ENCODE measurements at regions not wholly inside any gene's neighbourhood (a gene's known extent, or its start where the extent isn't known, plus 50 kb on each side); places are given as distances from the start of the nearest gene placed in this dataset.

GRCh38 chr13:89932902-89933301 lies 1414.6 kb upstream of the MIR17HG start:
- Histone ChIP-seq H3K27ac (ENCODE audit: low read length) (no peak overlapping the region), H3K4me1 (ENCODE audit: insufficient read depth, low read length) (no peaks in the 10 kb centered on the region), H3K9me2 (replicated peaks; ENCODE audit: low read length) (no peaks in the 10 kb centered on the region), H2AFZ (ENCODE audit: low read length) (no peak overlapping the region), H3K4me3 (ENCODE audit: low read length) (no peak overlapping the region), H3K27me3 (ENCODE audit: low read length) (no peaks in the 10 kb centered on the region), H3K36me3 (ENCODE audit: low read depth, low read length) (no peaks in the 10 kb centered on the region), H4K20me1 (ENCODE audit: low read length) (no peaks in the 10 kb centered on the region), H3K9me3 (ENCODE audit: low read length) (no peaks in the 10 kb centered on the region), H3K4me2 (ENCODE audit: low read length) (no peak overlapping the region), H3F3A (ENCODE audit: low read length, unreplicated experiment) (no peaks in the 10 kb centered on the region), H3K79me2 (ENCODE audit: low read length) (no peaks in the 10 kb centered on the region), H3K9ac (ENCODE audit: low read length) (no peak overlapping the region)
- ChIA-PET POLR2A (ENCODE audit: unreplicated experiment) (no interaction called here), CTCF (no interaction called here)
- ATAC-seq = no peak
- DNase-seq = no peak
- no peak for TF ChIP-seq EZH2 (IDR thresholded peaks at IDR 0.05; ENCODE audit: low read length, unreplicated experiment)
- TF ChIP-seq CTCF (conservative IDR thresholded peaks at IDR 0.05; ENCODE audit: low read depth, low read length) = no peak
- TF ChIP-seq EZH2phosphoT487 (IDR thresholded peaks at IDR 0.05; ENCODE audit: borderline replicate concordance, low read length) = no peak
- intact Hi-C loops (cut with micrococcal nuclease) = no loop called here
- BruUV-seq (replicated peaks) = no TSS peak

- Histone ChIP-seq H3K9me2 (replicated peaks; ENCODE audit: low read length) (no peaks in the 10 kb centered on the region), H3K27ac (ENCODE audit: low read length) (no peak overlapping the region), H2AFZ (ENCODE audit: low read length) (no peak overlapping the region), H3K36me3 (ENCODE audit: low read depth, low read length) (no peaks in the 10 kb centered on the region), H3K4me1 (ENCODE audit: insufficient read depth, low read length) (no peaks in the 10 kb centered on the region), H4K20me1 (ENCODE audit: low read length) (no peaks in the 10 kb centered on the region), H3K9me3 (ENCODE audit: low read length) (no peaks in the 10 kb centered on the region), H3F3A (ENCODE audit: low read length, unreplicated experiment) (no peaks in the 10 kb centered on the region), H3K79me2 (ENCODE audit: low read length) (no peaks in the 10 kb centered on the region), H3K27me3 (ENCODE audit: low read length) (no peaks in the 10 kb centered on the region), H3K9ac (ENCODE audit: low read length) (no peak overlapping the region), H3K4me3 (ENCODE audit: low read length) (no peak overlapping the region), H3K4me2 (ENCODE audit: low read length) (no peak overlapping the region)
- no peak for DNase-seq
- no peak for ATAC-seq
- no TSS peak for BruUV-seq (replicated peaks)
- ChIA-PET POLR2A (ENCODE audit: unreplicated experiment) (no interaction called here), CTCF (no interaction called here)
- intact Hi-C loops (cut with micrococcal nuclease) = no loop called here
- TF ChIP-seq EZH2phosphoT487 (IDR thresholded peaks at IDR 0.05; ENCODE audit: borderline replicate concordance, low read length) (no peak), EZH2 (IDR thresholded peaks at IDR 0.05; ENCODE audit: low read length, unreplicated experiment) (no peak), CTCF (conservative IDR thresholded peaks at IDR 0.05; ENCODE audit: low read depth, low read length) (no peak)
These were observed 1411.2 kb upstream of the MIR17HG start for GRCh38 chr13:89936256-89936655.

DNA sequence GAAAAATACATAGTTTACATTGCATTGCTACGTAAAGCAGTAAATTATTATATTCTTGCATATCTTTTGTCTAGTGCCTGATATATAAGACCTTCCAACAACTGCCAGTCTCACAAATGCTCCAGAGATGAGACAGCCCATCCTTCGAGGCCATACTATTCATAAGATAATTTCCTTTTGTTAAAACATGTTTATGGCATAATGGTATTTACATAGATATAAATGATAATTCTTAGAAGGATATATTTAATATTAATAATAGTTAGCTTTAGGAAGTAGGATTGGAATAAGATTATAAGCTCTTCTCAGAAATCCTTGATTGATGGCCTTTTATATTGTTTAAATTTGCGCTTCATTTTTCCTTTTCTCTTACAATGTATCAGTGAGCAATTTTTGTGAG lies 1410.1 kb upstream of the MIR17HG start:
- H2AFZ ChIP-seq (ENCODE audit: low read length) = no peak overlapping the region
- no peaks in the 10 kb centered on the region for H3K27me3 ChIP-seq (ENCODE audit: low read length)
- H4K20me1 ChIP-seq (ENCODE audit: low read length) = no peaks in the 10 kb centered on the region
- no peak for TF ChIP-seq CTCF (conservative IDR thresholded peaks at IDR 0.05; ENCODE audit: low read depth, low read length)
- no peak for TF ChIP-seq EZH2phosphoT487 (IDR thresholded peaks at IDR 0.05; ENCODE audit: borderline replicate concordance, low read length)
- TF ChIP-seq EZH2 (IDR thresholded peaks at IDR 0.05; ENCODE audit: low read length, unreplicated experiment) = no peak
- H3K4me3 ChIP-seq (ENCODE audit: low read length) = no peak overlapping the region
- ATAC-seq (no peak), DNase-seq (no peak)
- H3K4me2 ChIP-seq (ENCODE audit: low read length) = no peak overlapping the region
- H3K27ac ChIP-seq (ENCODE audit: low read length) = no peak overlapping the region
- ChIA-PET CTCF (no interaction called here), POLR2A (ENCODE audit: unreplicated experiment) (no interaction called here)
- BruUV-seq (replicated peaks) = no TSS peak
- no peaks in the 10 kb centered on the region for H3K9me2 ChIP-seq (replicated peaks; ENCODE audit: low read length)
- H3K9ac ChIP-seq (ENCODE audit: low read length) = no peak overlapping the region
- no peaks in the 10 kb centered on the region for H3K9me3 ChIP-seq (ENCODE audit: low read length)
- intact Hi-C loops (cut with micrococcal nuclease) = no loop called here
- H3K4me1 ChIP-seq (ENCODE audit: insufficient read depth, low read length) = no peaks in the 10 kb centered on the region
- no peaks in the 10 kb centered on the region for H3K36me3 ChIP-seq (ENCODE audit: low read depth, low read length)
- no peaks in the 10 kb centered on the region for H3K79me2 ChIP-seq (ENCODE audit: low read length)
- H3F3A ChIP-seq (ENCODE audit: low read length, unreplicated experiment) = no peaks in the 10 kb centered on the region
